Motor neuron (in vitro differentiated cells): ENCODE measurements at regions not wholly inside any gene's neighbourhood (a gene's known extent, or its start where the extent isn't known, plus 50 kb on each side); places are given as distances from the start of the nearest gene placed in this dataset.
A peak's percentile ranks its signal among the peaks of the same experiment; 100 is the strongest.
"Not testable (repeated sequence)": the region's sequence is repeated elsewhere in the genome, so short reads cannot be mapped to it uniquely, and the experiment has no call there.

Experiments used
- ATAC-seq, 8 experiments: fragments of 200-7000 bp; cut with Tn5 transposase; replicated peaks in 6 of 8; 2 replicates each; pipeline ENCODE4 v1.8.0; 2021; ENCODE audit warnings: mild to moderate bottlenecking in 8 of 8, moderate library complexity in 8 of 8
- H3K27ac ChIP-seq, 2 donors: fragments of 250-450 bp; sonication (Bioruptor Pico); 2 replicates each; pipeline ENCODE4 v1.9.0; 2021; ENCODE audit warnings: antibody characterized with exemption in 2 of 2, mild to moderate bottlenecking in 2 of 2, moderate library complexity in 1 of 2
- H3K4me1 ChIP-seq, 2 donors: fragments of 250-450 bp; sonication (Bioruptor Pico); replicated peaks in 1 of 2; 2 replicates each; pipeline ENCODE4 v1.6.1; 2021; ENCODE audit warnings: antibody characterized with exemption in 2 of 2, mild to moderate bottlenecking in 2 of 2, moderate library complexity in 1 of 2
- H3K4me3 ChIP-seq, 5 donors: fragments of 250-450 bp; sonication (Bioruptor Pico); 2 replicates each; pipeline ENCODE4 v1.9.0; 2021; ENCODE audit warnings: antibody characterized with exemption in 5 of 5, mild to moderate bottlenecking in 5 of 5, moderate library complexity in 4 of 5
- whole genome bisulfite sequencing, 10 experiments: fragments of 450-650 bp; shearing (Covaris generic); methylation state at CpG; one replicate each; pipeline ENCODE4 v1.0.0; 2022; 5-methylcytosine and 5-hydroxymethylcytosine counted together
- in situ Hi-C, 9 experiments: fragments of 400-800 bp; cut with MboI; loops; one replicate each; pipeline ENCODE4 v1.15.0; 2021; ENCODE audit warnings: low sequenced_read_pairs in 9 of 9, low pct_unique_long_range_greater_than_20kb in 2 of 9; ENCODE audit not compliant: unreplicated experiment in 9 of 9

- Histone ChIP-seq H3K4me3 (no peak overlapping the region), H3K4me1 (no peaks in the 10 kb centered on the region), H3K27ac (no peak overlapping the region)
- WGBS, 10 experiments: 33 to 86% (median 64%) methylated on average over 1 to 2 of the region's 2 CpGs; no CpG with 5 or more reads in 1 of the 10 experiments
- in situ Hi-C loops: no loop called here
- ATAC-seq: no peak
Measured at GRCh38 chr2:145543155-145543554, 1023.2 kb upstream of the ZEB2 start.

- H3K27ac ChIP-seq: no peak overlapping the region
- in situ Hi-C loops: no loop called here
- H3K4me1 ChIP-seq: no peaks in the 10 kb centered on the region
- WGBS, 10 experiments: 95 to 100% (median 100%) methylated on average over 1 to 2 of the region's 2 CpGs; no CpG with 5 or more reads in 2 of the 10 experiments
- ATAC-seq: no peak
- no peak overlapping the region for H3K4me3 ChIP-seq
Measured at GRCh38 chr2:145541028-145541427, 1021.1 kb upstream of the ZEB2 start.

- no peak for ATAC-seq
- no peak overlapping the region for H3K4me3 ChIP-seq
- no peak overlapping the region for H3K27ac ChIP-seq
- 58 to 95% (median 78%) methylated on average over 2 to 5 of the region's 5 CpGs for WGBS, 10 experiments
- H3K4me1 ChIP-seq: no peaks in the 10 kb centered on the region
- in situ Hi-C loops: no loop called here
Measured at GRCh38 chr2:145538661-145539350, 1018.9 kb upstream of the ZEB2 start.

- no peak overlapping the region for H3K4me3 ChIP-seq
Measured at GRCh38 chr2:145530653-145531052, 1010.7 kb upstream of the ZEB2 start.

GRCh38 chr2:145524836-145525235 lies 1004.9 kb upstream of the ZEB2 start:
- no peak for ATAC-seq
- WGBS, 10 experiments: 20 to 90% (median 75%) methylated on average over 1 of the region's 1 CpG; no CpG with 5 or more reads in 1 of the 10 experiments
- in situ Hi-C loops: no loop called here

More at GRCh38 chr2:145530653-145531052, 1010.7 kb upstream of the ZEB2 start:
- no peak overlapping the region for H3K27ac ChIP-seq
- H3K4me1 ChIP-seq: no peaks in the 10 kb centered on the region
- in situ Hi-C loops: no loop called here
- no peak for ATAC-seq

GRCh38 chr2:145524303-145524702 lies 1004.4 kb upstream of the ZEB2 start:
- in situ Hi-C loops: no loop called here
- 72 to 98% (median 81%) methylated on average over 3 to 6 of the region's 6 CpGs; no CpG with 5 or more reads in 1 of the 10 experiments for WGBS, 10 experiments
- Histone ChIP-seq H3K4me1 (peaks cover 0 to 4% of the 10 kb centered on the region in 2 donors), H3K4me3 (no peak overlapping the region), H3K27ac (no peak overlapping the region)
- ATAC-seq: no peak

More at GRCh38 chr2:145524836-145525235, 1004.9 kb upstream of the ZEB2 start:
- Histone ChIP-seq H3K4me3 (no peak overlapping the region), H3K4me1 (peaks cover 0 to 4% of the 10 kb centered on the region in 2 donors), H3K27ac (no peak overlapping the region)

- H3K4me3 ChIP-seq, in situ Hi-C loops, H3K27ac ChIP-seq, ATAC-seq, H3K4me1 ChIP-seq: not testable (repeated sequence)
- WGBS, 10 experiments: 20 to 100% (median 90%) methylated on average over 1 to 4 of the region's 5 CpGs; no CpG with 5 or more reads in 3 of the 10 experiments
Measured at GRCh38 chr2:145519254-145519653, 999.3 kb upstream of the ZEB2 start.

- ATAC-seq: no peak
- no peak overlapping the region for H3K27ac ChIP-seq
- 65 to 100% (median 93%) methylated on average over 1 to 4 of the region's 4 CpGs for WGBS, 10 experiments
- in situ Hi-C loops: no loop called here
- no peaks in the 10 kb centered on the region for H3K4me1 ChIP-seq
- H3K4me3 ChIP-seq: no peak overlapping the region
Measured at GRCh38 chr2:145511946-145512345, 992.0 kb upstream of the ZEB2 start.

- Histone ChIP-seq H3K4me3 (no peak overlapping the region), H3K4me1 (no peaks in the 10 kb centered on the region), H3K27ac (no peak overlapping the region)
- WGBS, 10 experiments: 0 to 97% (median 70%) methylated on average over 1 to 3 of the region's 3 CpGs; no CpG with 5 or more reads in 1 of the 10 experiments
- no peak for ATAC-seq
- in situ Hi-C loops: no loop called here
Measured at GRCh38 chr2:145503511-145503910, 983.6 kb upstream of the ZEB2 start.

GRCh38 chr2:145501920-145502319 lies 982.0 kb upstream of the ZEB2 start:
- H3K4me3 ChIP-seq: no peak overlapping the region
- H3K4me1 ChIP-seq: no peaks in the 10 kb centered on the region
- H3K27ac ChIP-seq: no peak overlapping the region
- in situ Hi-C loops: no loop called here
- ATAC-seq: no peak
- 34 to 100% (median 90%) methylated on average over 2 to 3 of the region's 3 CpGs; no CpG with 5 or more reads in 4 of the 10 experiments for WGBS, 10 experiments

GRCh38 chr2:145495590-145495989 lies 975.7 kb upstream of the ZEB2 start:
- H3K4me1 ChIP-seq: peaks cover 3 to 9% of the 10 kb centered on the region in 2 donors
- no peak overlapping the region for H3K4me3 ChIP-seq
- peak in 3 of 8 experiments; percentile 41 to 73 (median 71) for ATAC-seq
- no peak overlapping the region for H3K27ac ChIP-seq
- WGBS, 10 experiments: 60 to 100% (median 75%) methylated on average over 1 to 3 of the region's 3 CpGs
- in situ Hi-C loops: no loop called here

- no peak for ATAC-seq
- Histone ChIP-seq H3K27ac (no peak overlapping the region), H3K4me3 (no peak overlapping the region), H3K4me1 (peaks cover 3 to 9% of the 10 kb centered on the region in 2 donors)
- 14 to 92% (median 50%) methylated on average over 1 of the region's 1 CpG; no CpG with 5 or more reads in 3 of the 10 experiments for WGBS, 10 experiments
- in situ Hi-C loops: no loop called here
Measured at GRCh38 chr2:145494441-145494840, 974.5 kb upstream of the ZEB2 start.

- no peaks in the 10 kb centered on the region for H3K4me1 ChIP-seq
- ATAC-seq: peak in 1 of 8 experiments; percentile 36
- H3K4me3 ChIP-seq: no peak overlapping the region
- in situ Hi-C loops: no loop called here
- WGBS, 10 experiments: 69 to 100% (median 86%) methylated on average over 1 to 3 of the region's 3 CpGs; no CpG with 5 or more reads in 2 of the 10 experiments
- H3K27ac ChIP-seq: no peak overlapping the region
Measured at GRCh38 chr2:145488571-145488970, 968.7 kb upstream of the ZEB2 start.
